ENCODE measurements at regions not wholly inside any gene's neighbourhood (a gene's known extent, or its start where the extent isn't known, plus 50 kb on each side); places are given as distances from the start of the nearest gene placed in this dataset.

DNA sequence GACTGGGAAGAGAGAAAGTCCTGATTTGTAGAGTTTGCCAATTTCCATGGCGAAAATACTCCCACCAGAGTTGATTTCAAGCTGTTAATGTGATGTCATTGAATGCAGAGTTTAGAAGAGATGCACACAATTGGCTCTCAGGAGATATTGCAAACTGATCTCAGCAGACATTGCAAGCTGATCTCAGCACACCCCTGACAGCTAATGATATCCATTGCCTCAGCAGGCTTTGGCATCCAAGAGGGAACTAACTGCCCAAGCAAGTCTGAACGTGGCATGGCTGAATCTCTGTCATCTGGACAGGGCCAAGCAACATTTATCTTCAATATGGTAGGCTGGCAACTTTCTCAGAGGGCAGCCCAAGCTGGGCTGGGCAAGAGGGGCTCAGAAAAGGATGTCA, 78.4 kb upstream of the CYP1B1 start:
- 85% methylated on average over 2 of the region's 2 CpGs; no CpG with 5 or more reads in 1 of the 2 donors for WGBS, 2 donors (ENCODE audit: low coverage in 1 of 2)
- Histone ChIP-seq H3K4me1 (no peaks in the 10 kb centered on the region), H3K27ac (no peak overlapping the region), H3K9me3 (no peaks in the 10 kb centered on the region), H3K27me3 (no peaks in the 10 kb centered on the region), H3K36me3 (no peaks in the 10 kb centered on the region), H3K4me3 (no peak overlapping the region)
- intact Hi-C loops (cut with DNase I; ENCODE audit: low total_unique reads), result no loop called here
- in situ Hi-C loops (cut with MboI; ENCODE audit: low pct_ligation_motif_present in 1 of 4, low pct_unique_long_range_greater_than_20kb in 1 of 4, low sequenced_read_pairs in 3 of 4), result no loop called here
- TF ChIP-seq POLR2AphosphoS5 (IDR thresholded peaks at IDR 0.05) (no peak), EP300 (IDR thresholded peaks at IDR 0.05; ENCODE audit: low read depth) (no peak), POLR2A (IDR thresholded peaks at IDR 0.05) (no peak)
- TF ChIP-seq, protein P1, sequence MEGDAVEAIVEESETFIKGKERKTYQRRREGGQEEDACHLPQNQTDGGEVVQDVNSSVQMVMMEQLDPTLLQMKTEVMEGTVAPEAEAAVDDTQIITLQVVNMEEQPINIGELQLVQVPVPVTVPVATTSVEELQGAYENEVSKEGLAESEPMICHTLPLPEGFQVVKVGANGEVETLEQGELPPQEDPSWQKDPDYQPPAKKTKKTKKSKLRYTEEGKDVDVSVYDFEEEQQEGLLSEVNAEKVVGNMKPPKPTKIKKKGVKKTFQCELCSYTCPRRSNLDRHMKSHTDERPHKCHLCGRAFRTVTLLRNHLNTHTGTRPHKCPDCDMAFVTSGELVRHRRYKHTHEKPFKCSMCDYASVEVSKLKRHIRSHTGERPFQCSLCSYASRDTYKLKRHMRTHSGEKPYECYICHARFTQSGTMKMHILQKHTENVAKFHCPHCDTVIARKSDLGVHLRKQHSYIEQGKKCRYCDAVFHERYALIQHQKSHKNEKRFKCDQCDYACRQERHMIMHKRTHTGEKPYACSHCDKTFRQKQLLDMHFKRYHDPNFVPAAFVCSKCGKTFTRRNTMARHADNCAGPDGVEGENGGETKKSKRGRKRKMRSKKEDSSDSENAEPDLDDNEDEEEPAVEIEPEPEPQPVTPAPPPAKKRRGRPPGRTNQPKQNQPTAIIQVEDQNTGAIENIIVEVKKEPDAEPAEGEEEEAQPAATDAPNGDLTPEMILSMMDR (IDR thresholded peaks at IDR 0.05), result no peak
- DNase-seq, result no peak

DNA sequence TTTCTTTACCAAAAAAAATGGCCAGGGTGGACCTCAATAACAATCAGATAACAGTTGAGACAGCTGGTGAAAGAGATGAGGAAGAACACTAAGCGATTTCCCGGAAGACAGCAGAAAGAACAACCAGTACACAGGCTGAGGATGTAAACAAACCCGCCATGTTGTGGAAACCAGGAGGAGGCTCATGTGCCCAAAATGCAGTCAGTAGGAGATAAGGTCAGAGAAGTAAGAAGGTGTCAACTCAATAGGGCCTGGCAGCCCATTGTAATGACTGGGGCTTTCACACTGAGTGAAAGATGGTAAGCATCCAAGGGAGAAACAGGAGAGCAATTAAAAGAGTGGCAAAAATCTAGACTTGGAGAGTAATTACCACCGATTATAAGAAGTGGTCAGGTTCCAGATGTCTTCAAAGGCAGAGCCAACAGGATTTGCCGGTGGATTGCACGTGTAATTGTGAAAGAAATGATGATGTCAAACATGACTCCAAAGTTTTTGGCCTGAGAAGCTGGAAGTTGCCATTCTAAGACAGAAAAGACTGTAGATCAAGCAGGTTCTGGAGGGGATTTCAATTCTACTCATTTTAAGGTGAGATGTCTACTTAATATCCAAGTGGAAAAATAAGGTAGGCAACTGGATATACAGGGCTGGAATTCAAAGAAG, 77.7 kb upstream of the CYP1B1 start:
- no peak for DNase-seq
- Histone ChIP-seq H3K4me3 (no peak overlapping the region), H3K36me3 (no peaks in the 10 kb centered on the region), H3K27ac (no peak overlapping the region), H3K27me3 (no peaks in the 10 kb centered on the region), H3K9me3 (no peaks in the 10 kb centered on the region), H3K4me1 (no peaks in the 10 kb centered on the region)
- WGBS, 2 donors (ENCODE audit: low coverage in 1 of 2), result 89 to 92% methylated on average over 6 of the region's 6 CpGs
- intact Hi-C loops (cut with DNase I; ENCODE audit: low total_unique reads) (no loop called here), in situ Hi-C loops (cut with MboI; ENCODE audit: low pct_ligation_motif_present in 1 of 4, low pct_unique_long_range_greater_than_20kb in 1 of 4, low sequenced_read_pairs in 3 of 4) (no loop called here)
- TF ChIP-seq EP300 (IDR thresholded peaks at IDR 0.05; ENCODE audit: low read depth) (no peak), POLR2A (IDR thresholded peaks at IDR 0.05) (no peak), POLR2AphosphoS5 (IDR thresholded peaks at IDR 0.05) (no peak)
- TF ChIP-seq, protein P1 (IDR thresholded peaks at IDR 0.05), result no peak

DNA sequence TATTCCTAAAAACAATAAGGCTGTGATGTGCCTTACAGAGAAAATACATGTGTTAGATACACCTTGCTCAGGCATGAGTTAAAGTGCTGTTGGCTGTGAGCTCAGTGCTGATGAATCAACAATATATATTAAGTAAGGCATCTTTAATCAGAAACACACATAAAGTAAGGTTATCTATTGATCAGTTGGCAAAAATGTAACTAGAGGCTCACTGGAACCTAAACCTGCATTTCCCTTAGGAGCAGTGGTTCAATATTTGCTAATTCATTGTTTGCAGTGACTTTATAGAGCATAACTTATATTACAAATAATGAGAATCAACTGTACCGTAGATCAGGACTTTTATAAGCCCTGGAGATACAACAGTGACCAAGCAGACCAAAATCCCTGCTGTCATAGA, 77.0 kb upstream of the CYP1B1 start:
- no peaks in the 10 kb centered on the region for H3K4me1 ChIP-seq
- intact Hi-C loops (cut with DNase I; ENCODE audit: low total_unique reads), result no loop called here
- WGBS, 2 donors (ENCODE audit: low coverage in 1 of 2), result 63 to 65% methylated on average over 1 of the region's 1 CpG
- H3K36me3 ChIP-seq, result no peaks in the 10 kb centered on the region
- H3K27ac ChIP-seq, result no peak overlapping the region
- no peak for DNase-seq
- no peaks in the 10 kb centered on the region for H3K9me3 ChIP-seq
- H3K27me3 ChIP-seq, result no peaks in the 10 kb centered on the region
- in situ Hi-C loops (cut with MboI; ENCODE audit: low pct_ligation_motif_present in 1 of 4, low pct_unique_long_range_greater_than_20kb in 1 of 4, low sequenced_read_pairs in 3 of 4), result no loop called here
- TF ChIP-seq, protein P1 (IDR thresholded peaks at IDR 0.05), result no peak
- no peak for TF ChIP-seq EP300 (IDR thresholded peaks at IDR 0.05; ENCODE audit: low read depth)
- TF ChIP-seq POLR2AphosphoS5 (IDR thresholded peaks at IDR 0.05), result no peak
- no peak for TF ChIP-seq POLR2A (IDR thresholded peaks at IDR 0.05)
- H3K4me3 ChIP-seq, result no peak overlapping the region

DNA sequence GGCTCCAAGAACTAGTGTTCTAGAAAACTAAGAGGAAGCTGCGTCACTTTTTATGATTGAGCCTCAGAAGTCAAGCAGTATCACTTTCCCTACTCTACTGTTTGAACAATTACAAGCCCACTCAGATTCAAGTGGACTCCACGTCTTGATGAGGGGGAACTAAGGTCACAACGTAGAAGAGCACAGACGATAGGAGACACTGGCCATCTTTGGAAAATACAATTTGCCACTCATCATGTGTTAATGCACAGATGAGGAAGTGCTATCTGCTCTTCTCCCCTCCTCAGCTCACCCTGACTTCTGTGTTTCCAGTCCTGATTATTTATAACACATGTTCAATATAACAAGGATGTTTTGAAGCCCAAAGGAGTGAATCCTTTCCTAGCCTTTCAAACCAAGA, 76.1 kb upstream of the CYP1B1 start:
- Histone ChIP-seq H3K4me3 (no peak overlapping the region), H3K9me3 (no peaks in the 10 kb centered on the region), H3K27ac (no peak overlapping the region), H3K36me3 (no peaks in the 10 kb centered on the region), H3K27me3 (no peaks in the 10 kb centered on the region), H3K4me1 (peaks cover 0 to 4% (median under 1%) of the 10 kb centered on the region in 4 donors)
- no peak for TF ChIP-seq POLR2AphosphoS5 (IDR thresholded peaks at IDR 0.05)
- TF ChIP-seq, protein P1 (IDR thresholded peaks at IDR 0.05), result no peak
- TF ChIP-seq POLR2A (IDR thresholded peaks at IDR 0.05), result no peak
- no peak for TF ChIP-seq EP300 (IDR thresholded peaks at IDR 0.05; ENCODE audit: low read depth)
- no peak for DNase-seq
- 80 to 100% methylated on average over 1 to 4 of the region's 4 CpGs for WGBS, 2 donors (ENCODE audit: low coverage in 1 of 2)
- in situ Hi-C loops (cut with MboI; ENCODE audit: low pct_ligation_motif_present in 1 of 4, low pct_unique_long_range_greater_than_20kb in 1 of 4, low sequenced_read_pairs in 3 of 4) (no loop called here), intact Hi-C loops (cut with DNase I; ENCODE audit: low total_unique reads) (no loop called here)
